Kidney (tissue), 13 donors: ENCODE measurements at regions not wholly inside any gene's neighbourhood (a gene's known extent, or its start where the extent isn't known, plus 50 kb on each side); places are given as distances from the start of the nearest gene placed in this dataset.

Experiments
- DNase-seq, 5 donors: peaks; one replicate each; pipeline ENCODE4 v3.0.0-alpha.2; 2013 to 2020
- FAIRE-seq: peaks from 2 replicates; lab custom pipeline; 2012; peaks lifted over from hg19 to GRCh38; lab: Jason Lieb, UNC
- H3K27ac ChIP-seq, 2 donors: one replicate each; pipeline ENCODE4 v1.7.0; 2013; ENCODE audit warnings: low read depth in 2 of 2, low read length in 2 of 2, inconsistent platforms in 1 of 2
- H3K27me3 ChIP-seq: one replicate; pipeline ENCODE4 v1.7.1; 2013; ENCODE audit warnings: low read length, inconsistent platforms; ENCODE audit not compliant: control insufficient read depth, insufficient read depth
- H3K36me3 ChIP-seq, 3 donors: one replicate each; pipeline versions ENCODE4 v1.7.0 to v1.7.1; 2013; ENCODE audit warnings: low read length in 3 of 3, control low read depth in 1 of 3, inconsistent platforms in 1 of 3; ENCODE audit not compliant: insufficient read depth in 3 of 3, control insufficient read depth in 2 of 3
- H3K4me1 ChIP-seq, 3 donors: one replicate each; pipeline versions ENCODE4 v1.7.0 to v1.7.1; 2013; ENCODE audit warnings: low read length in 3 of 3, inconsistent platforms in 1 of 3, low read depth in 1 of 3; ENCODE audit not compliant: control insufficient read depth in 2 of 3, insufficient read depth in 2 of 3
- H3K4me3 ChIP-seq, 3 donors: one replicate each; pipeline versions ENCODE4 v1.7.0 to v1.8.1; 2013; ENCODE audit warnings: low read length in 3 of 3, control low read depth in 1 of 3, inconsistent platforms in 1 of 3
- H3K9ac ChIP-seq, 3 donors: one replicate each; pipeline versions ENCODE4 v1.7.0 to v1.7.1; 2013; ENCODE audit warnings: low read length in 3 of 3, control low read depth in 1 of 3, inconsistent platforms in 1 of 3
- H3K9me3 ChIP-seq, 3 donors: one replicate each; pipeline versions ENCODE4 v1.7.0 to v1.7.1; 2013; ENCODE audit warnings: low read length in 3 of 3, control low read depth in 1 of 3, inconsistent platforms in 1 of 3; ENCODE audit not compliant: control insufficient read depth in 2 of 3, insufficient read depth in 1 of 3
- intact Hi-C: fragments of 100-400 bp; cut with DNase I; formaldehyde crosslinking; loops from one replicate; pipeline ENCODE4 v1.11.1; 2022
- TF ChIP-seq, protein P1 (sequence below): IDR thresholded peaks from 3 replicates; pipeline ENCODE4 v1.5.1; 2012; ENCODE audit warnings: mild to moderate bottlenecking, moderate library complexity, borderline replicate concordance; ENCODE audit not compliant: insufficient read depth; ENCODE audit errors: extremely low read depth
- donor health status: control.
- donor health status: control.
- donor health status: control.
- donor health status: control.
- donor health status: control.
- donor health status: DM: yes; HTN: yes; CAD: no.
- donor health status: Normal renal cell carcinoma (clear cell type).

- TF ChIP-seq, protein P1, sequence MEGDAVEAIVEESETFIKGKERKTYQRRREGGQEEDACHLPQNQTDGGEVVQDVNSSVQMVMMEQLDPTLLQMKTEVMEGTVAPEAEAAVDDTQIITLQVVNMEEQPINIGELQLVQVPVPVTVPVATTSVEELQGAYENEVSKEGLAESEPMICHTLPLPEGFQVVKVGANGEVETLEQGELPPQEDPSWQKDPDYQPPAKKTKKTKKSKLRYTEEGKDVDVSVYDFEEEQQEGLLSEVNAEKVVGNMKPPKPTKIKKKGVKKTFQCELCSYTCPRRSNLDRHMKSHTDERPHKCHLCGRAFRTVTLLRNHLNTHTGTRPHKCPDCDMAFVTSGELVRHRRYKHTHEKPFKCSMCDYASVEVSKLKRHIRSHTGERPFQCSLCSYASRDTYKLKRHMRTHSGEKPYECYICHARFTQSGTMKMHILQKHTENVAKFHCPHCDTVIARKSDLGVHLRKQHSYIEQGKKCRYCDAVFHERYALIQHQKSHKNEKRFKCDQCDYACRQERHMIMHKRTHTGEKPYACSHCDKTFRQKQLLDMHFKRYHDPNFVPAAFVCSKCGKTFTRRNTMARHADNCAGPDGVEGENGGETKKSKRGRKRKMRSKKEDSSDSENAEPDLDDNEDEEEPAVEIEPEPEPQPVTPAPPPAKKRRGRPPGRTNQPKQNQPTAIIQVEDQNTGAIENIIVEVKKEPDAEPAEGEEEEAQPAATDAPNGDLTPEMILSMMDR: no peak
Measured at GRCh38 chr4:136017556-136017955, 1514.7 kb downstream of the PCDH18 start.

DNA sequence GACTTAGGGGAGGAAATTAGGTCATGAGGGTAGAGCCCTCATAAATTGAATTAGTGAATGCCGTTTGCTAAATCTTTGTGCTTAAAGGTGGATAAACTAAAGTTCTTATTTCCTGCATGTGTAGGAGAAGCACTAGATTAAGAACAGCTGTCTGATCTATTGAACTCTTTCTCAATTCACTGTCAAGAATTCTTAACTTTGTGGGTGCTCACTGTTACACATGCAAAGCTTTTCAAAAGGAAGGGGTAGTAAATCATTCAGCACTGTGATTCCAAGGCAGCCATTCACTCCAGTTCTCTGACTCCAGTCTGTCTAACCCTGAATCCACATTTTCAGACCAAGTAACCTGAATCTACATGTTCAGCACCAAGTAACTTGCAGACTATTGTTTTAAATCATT lies 1520.1 kb downstream of the PCDH18 start:
- H3K27me3 ChIP-seq: no peaks in the 10 kb centered on the region
- H3K9ac ChIP-seq: no peak overlapping the region
- no peak for FAIRE-seq
- TF ChIP-seq, protein P1: no peak
- H3K4me1 ChIP-seq: peaks cover 0 to 3% (median 0%) of the 10 kb centered on the region in 3 donors
- no peak overlapping the region for H3K4me3 ChIP-seq
- DNase-seq: peak in 2 of 5 donors; percentile 68
- H3K9me3 ChIP-seq: no peaks in the 10 kb centered on the region
- no peaks in the 10 kb centered on the region for H3K36me3 ChIP-seq
- no peak overlapping the region for H3K27ac ChIP-seq
- intact Hi-C loops: no loop called here

More at GRCh38 chr4:136017556-136017955, 1514.7 kb downstream of the PCDH18 start:
- Histone ChIP-seq H3K4me3 (no peak overlapping the region), H3K4me1 (no peaks in the 10 kb centered on the region), H3K27ac (no peak overlapping the region), H3K27me3 (no peaks in the 10 kb centered on the region), H3K9me3 (no peaks in the 10 kb centered on the region), H3K36me3 (no peaks in the 10 kb centered on the region), H3K9ac (no peak overlapping the region)
- intact Hi-C loops: no loop called here
- no peak for DNase-seq
- FAIRE-seq: no peak

- no peak overlapping the region for H3K27ac ChIP-seq
- TF ChIP-seq, protein P1: no peak
- no peak overlapping the region for H3K9ac ChIP-seq
- no peaks in the 10 kb centered on the region for H3K9me3 ChIP-seq
- intact Hi-C loops: no loop called here
- H3K4me1 ChIP-seq: peaks cover 0 to 3% (median 0%) of the 10 kb centered on the region in 3 donors
- DNase-seq: no peak
- no peak for FAIRE-seq
- H3K36me3 ChIP-seq: no peaks in the 10 kb centered on the region
- no peak overlapping the region for H3K4me3 ChIP-seq
- no peaks in the 10 kb centered on the region for H3K27me3 ChIP-seq
Measured at GRCh38 chr4:136009258-136009832, 1522.9 kb downstream of the PCDH18 start.

GRCh38 chr4:136007991-136008390 lies 1524.3 kb downstream of the PCDH18 start:
- Histone ChIP-seq H3K27ac (no peak overlapping the region), H3K36me3 (no peaks in the 10 kb centered on the region), H3K9me3 (no peaks in the 10 kb centered on the region), H3K4me1 (peaks cover 0 to 3% (median 0%) of the 10 kb centered on the region in 3 donors), H3K27me3 (no peaks in the 10 kb centered on the region), H3K9ac (no peak overlapping the region), H3K4me3 (no peak overlapping the region)
- intact Hi-C loops: no loop called here
- FAIRE-seq (no peak), DNase-seq (no peak)
- TF ChIP-seq, protein P1: no peak
